DMS153 treated with DMSO at 0.1 percent for 48 hours (cell line): ENCODE measurements at regions not wholly inside any gene's neighbourhood (a gene's known extent, or its start where the extent isn't known, plus 50 kb on each side); places are given as distances from the start of the nearest gene placed in this dataset.
"Not testable (repeated sequence)": the region's sequence is repeated elsewhere in the genome, so short reads cannot be mapped to it uniquely, and the experiment has no call there.

Source experiments
- DNase-seq: peaks from one replicate; lab custom pipeline; 2025; ENCODE audit not compliant: unreplicated experiment; lab: John Stamatoyannopoulos, UW

DNA sequence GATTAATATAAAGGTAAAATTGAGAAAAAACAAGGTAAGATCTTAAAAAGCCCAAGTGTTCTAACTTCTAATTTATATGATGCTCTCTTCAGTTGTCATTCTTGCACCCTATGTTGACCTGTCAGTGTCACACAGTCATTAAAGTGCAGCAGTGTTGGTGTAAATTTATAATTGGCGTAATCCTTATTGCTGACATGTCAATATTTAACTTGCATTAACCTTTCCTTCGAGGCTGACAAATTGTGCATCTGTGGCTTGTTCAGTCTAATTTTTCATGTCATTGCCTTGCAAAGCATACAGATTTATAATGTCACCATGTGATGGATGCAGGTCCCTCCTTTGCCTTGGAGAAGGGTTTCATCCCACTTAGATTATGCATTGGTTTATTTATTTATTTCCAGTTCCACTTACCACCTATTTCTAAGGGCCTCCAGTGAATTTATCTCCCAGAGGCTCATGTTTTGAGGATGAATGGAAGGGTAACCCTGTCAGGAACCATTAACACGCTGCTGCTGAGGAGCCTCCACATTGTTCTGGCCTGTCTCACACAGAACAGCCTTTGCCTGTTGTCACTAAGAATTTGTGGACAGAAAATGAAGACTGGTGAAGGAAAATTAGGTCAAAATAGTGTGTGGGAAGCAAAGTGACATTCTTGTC, 1098.5 kb upstream of the LCORL start:
- DNase-seq: no peak

DNA sequence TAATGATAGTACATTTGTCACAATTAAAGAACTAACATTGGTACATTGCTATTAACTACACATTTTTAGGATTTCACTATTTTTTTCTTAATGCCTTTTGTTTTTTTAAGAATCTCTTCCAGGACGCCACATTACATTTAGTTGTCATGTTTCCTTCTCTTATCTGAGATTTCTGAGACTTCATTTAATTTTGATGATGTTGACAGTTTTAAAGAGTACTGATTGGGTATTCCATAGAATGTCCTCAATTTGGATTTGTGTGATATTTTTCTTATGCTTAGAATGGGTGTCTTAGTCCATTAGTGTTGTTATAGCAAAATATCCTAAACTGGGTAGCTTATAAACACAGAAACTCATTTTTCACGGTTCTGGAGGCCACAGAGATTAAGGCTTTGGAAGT, 1095.5 kb upstream of the LCORL start:
- no peak for DNase-seq

DNA sequence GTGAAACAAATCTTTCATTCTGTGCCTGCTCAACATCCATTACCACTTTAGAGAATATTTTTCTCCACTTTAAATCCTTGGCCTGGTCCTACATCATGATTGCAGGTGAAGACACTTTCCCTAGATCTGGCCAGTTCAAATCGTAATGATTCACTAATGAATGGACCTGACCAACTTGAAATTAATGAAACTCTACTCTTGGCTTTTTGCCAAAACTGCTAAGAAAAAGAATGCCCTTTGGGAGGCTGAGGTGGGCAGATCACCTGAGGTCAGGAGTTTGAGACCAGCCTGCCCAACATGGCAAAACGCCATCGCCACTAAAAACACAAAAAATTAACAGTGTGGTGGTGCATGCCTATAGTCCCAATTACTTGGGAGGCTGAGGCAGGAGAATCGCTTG, 1082.6 kb upstream of the LCORL start:
- no peak for DNase-seq

DNA sequence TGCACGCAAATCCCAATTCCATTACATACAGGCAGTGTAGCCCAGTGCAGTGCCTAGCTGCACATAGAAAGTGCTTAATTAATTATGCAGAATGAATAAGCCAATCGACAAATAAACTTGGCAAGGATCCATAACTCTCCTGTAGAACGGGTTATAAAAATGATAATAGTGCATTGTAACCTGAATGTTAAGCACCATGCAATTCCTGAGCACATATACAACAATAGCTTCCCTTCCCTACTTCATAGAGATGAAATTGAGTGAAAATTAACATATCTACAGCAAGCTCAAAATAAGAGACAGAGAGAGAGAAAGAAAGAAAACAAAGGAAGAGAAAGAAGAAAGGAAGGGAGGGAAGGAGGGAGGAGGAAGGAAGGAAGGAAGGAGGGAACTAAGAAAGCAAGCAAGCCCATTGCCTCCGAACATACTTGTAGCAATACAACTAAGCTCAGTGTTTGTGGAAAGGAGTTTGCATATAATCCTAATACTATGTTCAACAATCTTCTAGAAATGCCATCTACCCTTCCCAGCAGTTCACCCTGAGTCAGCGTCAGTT, 1074.0 kb upstream of the LCORL start:
- DNase-seq: no peak

DNA sequence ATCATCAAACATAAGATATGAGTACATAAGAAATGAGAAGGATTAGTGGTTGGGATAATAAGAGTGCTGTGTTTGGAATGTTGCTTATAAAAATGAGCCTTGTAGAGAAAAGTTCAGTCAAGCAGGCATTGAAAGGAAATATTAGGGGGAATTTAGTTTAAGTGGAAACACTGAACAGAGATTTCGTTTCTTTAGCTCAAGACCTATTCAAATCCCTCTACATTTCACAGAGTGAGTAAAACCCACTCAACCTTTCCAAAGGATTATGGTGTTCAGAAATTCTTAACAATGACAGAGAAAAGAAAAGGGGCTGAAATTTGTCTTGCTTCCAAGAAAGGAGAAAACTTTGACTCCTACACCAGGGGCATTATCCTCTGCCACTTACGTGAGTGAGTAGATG, 1072.4 kb upstream of the LCORL start:
- DNase-seq: no peak

DNA sequence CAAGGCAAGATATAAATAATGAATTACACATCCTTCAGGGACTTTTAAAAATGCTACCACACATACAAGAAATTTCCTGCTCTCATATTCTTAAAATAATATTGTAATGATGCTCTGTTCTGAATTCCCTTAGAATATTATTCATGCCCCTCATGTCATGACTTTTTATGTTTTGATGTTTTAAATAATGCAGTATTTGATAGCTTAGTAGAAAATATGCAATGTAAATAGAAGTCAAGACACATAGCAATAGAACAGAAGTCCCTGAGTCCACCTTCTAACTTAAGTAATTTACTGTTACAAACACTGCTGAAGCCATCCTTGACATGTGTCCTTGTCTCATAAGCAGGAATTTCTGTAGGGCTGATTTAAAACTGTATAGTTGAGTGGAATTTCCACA, 1071.2 kb upstream of the LCORL start:
- DNase-seq: no peak

DNA sequence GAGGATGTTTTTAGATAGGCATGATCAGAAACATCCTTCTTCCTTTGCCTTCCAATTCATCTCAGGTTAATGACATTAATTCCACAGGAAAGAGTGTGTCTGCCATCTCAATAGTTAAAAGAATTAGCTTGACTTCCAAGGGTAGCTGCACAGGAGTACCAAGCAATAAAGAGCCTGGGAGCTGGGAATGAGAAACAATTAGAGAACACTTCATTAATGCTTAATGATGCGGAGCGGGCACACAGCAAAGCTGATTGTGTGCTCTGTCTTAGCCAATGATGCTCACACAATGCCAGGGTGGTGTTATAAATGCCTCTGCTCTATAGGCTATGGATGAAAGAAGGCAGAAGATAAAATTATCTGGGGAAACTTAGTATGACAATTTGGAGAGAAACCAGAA, 1052.5 kb upstream of the LCORL start:
- DNase-seq: no peak

DNA sequence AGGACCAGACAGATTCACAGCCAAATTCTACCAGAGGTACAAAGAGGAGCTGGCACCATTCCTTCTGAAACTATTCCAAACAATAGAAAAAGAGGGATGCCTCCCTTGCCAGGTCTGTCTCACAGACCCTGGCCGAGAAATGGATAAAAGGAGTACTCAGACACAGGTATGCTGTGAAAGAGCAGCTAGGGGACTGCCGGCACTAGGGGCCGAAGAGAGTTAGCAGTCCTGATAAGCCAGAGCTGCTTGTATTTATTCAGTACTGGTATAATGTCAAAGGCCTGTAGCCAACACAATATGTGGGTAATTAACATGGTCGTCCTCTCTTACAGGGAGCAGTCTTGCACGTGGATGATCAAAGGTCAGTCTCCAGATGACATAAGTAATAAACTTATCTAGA, 1042.1 kb upstream of the LCORL start:
- no peak for DNase-seq

DNA sequence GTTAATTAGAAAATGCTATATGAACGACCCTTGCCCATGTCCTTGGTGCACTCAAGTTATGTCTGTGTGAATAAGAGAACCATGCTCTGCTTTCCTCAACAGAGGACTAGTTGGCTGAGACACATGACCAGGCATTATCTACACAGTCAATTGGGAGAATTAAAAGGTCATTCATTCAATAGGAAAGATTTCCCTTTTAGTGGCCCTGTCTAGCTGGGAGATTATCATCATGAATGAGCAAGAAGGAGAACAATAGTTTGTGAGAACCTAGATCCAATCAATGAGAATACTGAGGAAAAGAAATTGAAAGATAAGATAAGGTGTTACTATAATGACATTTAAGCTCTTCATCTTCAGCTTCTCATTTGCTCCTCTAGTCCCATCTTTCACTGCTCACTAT, 1033.4 kb upstream of the LCORL start:
- no peak for DNase-seq

DNA sequence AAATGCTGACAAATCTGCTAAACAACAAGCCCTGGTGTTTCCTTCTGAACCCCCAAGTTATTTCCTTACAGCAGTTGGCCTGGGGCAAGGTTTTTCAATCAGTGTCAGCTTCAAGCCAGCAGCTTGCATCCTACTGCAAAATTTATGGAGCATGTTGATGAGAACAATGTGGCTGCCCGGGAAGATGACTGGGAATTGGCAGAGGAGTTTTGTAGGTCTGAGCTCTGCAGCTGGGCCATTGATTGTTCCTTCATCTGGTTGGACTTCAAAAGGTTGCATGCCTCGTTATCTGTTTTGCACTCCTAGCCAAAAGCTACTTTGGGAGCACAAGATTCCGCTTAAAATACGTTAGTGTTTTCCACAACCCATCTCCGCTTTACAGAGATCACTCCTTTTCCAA, 1030.3 kb upstream of the LCORL start:
- DNase-seq: no peak

DNA sequence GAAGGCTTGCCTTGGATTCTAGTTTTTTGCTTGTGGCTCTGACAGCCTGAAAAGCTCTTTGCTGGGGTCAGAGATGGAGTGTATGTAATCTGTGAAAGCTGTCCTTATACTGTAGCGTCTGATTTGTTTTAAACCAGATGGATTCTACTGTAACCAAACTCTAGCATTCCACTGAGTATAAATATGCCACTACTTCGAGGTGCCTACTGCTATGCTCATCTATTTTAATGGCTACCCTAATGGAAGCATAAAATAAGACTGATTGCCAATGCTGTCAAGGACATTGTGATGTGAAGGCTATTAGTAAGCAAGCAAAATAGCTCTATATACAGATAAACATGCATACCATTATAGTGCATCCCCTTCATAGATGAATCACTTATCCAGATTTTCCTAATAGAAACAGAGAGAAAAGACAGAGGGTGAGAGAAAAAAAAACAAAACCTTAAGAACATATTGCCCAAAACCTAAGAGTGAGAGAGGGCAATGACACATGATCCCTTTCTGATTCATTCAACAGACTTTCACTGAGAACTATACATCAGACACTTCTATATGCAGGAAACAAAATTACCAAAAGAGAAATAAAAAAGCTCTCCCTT, 1025.8 kb upstream of the LCORL start:
- no peak for DNase-seq

DNA sequence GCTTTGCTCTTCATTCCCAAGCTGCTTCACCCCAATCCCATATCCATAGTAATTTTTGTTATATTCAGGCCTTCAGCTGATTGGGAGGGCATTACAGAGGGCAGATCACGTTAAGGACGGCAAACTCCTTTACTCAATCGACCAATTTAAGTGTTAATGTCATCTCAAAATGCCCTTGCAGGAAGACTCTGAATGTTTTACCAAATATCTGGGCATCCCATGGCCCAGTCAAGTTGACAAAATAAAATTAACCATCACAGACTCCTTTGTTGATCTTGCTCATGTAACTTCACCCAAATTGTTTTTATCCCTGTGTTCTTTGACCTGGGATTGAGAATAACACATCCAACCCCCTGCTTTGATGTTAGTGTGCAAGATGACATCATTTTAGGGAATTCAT, 1018.3 kb upstream of the LCORL start:
- DNase-seq: no peak

DNA sequence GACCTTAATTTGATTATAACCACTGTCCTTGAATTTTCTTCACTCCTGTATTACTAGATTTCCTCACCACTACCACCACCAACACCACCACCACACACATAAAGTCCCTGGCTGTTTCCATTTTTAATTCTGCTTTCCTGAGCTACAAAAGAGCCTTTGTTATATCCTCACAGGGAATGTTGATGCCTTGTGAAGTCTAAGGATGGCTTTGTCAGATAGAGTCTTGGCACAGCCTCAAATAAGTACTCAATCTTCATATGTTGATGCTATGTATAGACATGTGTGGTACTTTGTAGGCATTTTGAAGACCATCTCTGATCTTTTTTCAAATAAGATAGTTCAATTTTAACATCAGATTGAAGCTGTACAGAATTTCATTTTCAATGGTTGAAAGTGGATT, 1016.7 kb upstream of the LCORL start:
- DNase-seq: no peak

DNA sequence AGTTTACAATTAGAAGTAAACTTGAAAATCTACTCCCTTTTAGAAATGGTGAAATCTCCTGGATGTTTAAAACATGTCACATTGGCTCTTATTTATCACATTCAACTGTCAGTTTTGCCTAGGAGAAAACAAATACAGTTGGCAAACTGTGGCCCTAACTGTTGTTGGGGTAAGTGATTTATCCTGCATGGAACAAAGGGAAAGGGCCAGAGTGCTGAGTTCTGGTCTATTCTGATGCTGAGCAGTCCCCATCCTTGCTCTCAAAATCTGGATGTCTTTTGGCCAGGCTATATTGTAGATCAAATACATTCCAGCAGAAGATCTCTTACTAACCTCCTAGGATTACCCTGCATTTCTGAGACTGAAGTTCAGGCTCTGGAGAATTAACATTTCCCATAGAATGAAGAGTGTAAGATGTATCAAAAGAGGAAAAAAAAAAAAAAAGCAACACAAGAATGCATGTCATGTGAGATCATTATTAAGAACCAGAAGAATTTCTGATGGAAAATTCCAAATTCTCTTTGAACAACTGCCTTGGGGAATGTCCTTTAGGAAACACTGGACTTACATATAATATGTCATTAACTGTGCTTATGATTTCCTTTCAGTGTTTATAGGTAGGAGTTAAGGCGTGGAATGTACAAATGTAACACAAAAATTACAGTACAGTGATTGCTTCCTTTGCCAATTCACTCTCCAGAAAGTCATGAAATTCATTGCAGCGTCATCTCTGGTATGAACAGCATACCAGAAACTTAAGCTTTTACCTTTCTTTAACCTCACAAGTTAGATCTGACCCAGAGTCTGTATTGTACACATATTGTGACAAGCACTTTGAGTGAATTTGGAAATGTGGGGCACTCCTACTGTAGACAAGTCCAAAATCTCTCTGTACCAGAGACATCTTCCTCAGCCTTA, 1012.5 kb upstream of the LCORL start:
- no peak for DNase-seq

DNA sequence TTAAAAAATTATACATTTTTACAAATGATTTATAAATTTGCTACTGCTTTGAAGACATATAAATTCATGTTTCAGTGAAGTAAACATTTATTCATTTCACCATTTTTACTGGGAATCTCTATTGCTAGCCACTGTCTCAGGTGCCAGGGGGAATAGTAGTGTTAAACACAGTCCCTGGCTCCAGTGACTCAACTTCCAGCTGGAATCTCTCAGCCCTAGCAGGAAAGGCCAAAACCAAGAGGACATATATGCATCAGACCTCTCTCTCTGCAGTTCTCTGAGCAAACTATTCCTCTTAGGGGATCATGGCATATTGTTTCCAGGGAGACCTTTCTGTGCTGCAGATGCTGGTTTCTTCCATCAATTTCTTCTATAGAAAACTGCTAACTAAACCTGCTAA, 1009.0 kb upstream of the LCORL start:
- DNase-seq: no peak

DNA sequence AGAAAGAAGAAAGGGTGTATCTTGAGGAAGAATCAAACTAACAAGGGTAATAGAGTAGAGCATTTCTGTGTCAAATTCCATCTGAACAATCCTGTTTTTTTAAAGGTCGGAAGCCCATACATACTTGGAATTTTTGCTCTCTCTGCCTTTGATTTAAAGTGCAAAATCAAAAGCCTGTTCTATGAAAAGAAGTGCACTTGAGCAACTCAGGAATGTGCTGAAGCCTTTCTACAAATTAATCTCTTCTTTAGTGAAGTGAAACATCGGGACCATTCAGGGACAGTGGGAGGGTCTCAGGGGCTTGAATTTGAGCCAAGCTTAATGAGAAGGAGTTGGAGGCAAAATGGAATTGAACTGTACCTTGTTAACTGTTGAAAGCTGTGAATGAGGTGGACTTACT, 1008.5 kb upstream of the LCORL start:
- no peak for DNase-seq

DNA sequence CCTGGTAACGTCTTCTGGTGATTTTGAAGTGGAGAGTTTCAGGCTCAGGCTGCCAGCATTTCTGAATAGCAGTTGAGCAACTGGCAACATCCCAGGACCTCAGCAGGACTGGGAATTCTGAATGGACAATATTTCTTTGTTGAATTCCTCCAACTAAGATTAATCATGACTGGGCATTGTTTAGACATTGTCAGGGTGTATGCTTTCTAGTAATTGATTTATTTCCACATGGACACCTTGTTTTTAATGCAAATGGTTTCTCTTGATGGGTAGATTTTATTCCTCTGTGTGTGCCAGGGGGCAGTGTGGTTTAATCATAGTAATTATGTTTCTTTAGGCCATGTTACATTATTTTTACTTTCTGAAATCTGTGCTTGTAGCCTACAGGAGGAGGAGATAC, 1004.7 kb upstream of the LCORL start:
- no peak for DNase-seq

DNA sequence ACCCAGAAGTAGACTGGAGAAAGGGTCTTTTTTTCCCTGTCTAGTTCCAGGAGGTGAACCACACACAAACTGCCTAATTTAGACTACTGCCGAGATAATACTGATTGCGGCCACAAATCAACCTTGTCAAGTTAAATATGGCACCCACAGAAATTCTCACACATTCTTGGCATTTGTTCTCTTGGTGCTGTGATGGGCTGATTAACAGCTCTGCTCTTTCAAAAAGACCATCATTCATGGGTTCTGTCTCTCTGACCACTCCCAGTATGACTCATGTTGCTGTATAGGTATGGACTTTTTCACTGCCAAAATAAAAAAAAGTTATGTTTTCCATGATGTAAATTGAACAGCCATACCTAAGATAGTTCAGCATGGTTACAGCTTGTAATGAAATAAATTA, 1003.5 kb upstream of the LCORL start:
- no peak for DNase-seq

DNA sequence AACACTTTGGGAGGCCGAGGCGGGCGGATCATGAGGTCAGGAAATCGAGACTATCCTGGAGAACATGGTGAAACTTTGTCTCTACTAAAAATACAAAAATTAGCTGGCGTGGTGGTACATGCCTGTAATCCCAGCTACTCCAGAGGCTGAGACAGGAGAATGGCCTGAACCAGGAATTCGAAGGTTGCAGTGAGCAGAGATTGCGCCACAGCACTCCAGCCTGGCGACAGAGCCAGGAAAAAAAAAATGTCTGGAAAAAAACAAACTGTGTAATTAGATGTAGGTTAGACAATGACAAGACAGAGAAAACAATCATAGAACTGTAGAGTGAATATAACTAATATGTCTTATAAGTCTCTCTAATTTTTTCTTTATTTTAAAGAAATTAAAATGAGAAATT, 1002.5 kb upstream of the LCORL start:
- no peak for DNase-seq

DNA sequence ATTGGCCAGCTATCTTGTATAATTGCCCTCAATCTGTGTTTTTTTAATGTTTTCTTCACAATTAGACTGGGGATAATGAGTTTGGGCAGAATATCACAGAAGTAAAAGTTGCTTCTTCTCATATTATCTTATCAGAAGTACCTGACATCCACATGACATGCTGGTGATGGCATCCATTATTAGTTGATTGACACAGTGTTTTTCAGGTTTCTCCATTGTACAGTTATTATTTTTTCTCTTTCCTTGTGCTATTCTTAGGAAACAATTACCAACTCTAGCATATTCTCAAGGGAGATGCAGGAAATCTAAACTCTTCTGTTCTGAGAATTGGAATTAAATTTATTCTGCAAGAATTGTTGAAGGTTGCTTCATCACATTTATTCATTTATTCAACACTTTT, 1000.1 kb upstream of the LCORL start:
- DNase-seq: no peak

DNA sequence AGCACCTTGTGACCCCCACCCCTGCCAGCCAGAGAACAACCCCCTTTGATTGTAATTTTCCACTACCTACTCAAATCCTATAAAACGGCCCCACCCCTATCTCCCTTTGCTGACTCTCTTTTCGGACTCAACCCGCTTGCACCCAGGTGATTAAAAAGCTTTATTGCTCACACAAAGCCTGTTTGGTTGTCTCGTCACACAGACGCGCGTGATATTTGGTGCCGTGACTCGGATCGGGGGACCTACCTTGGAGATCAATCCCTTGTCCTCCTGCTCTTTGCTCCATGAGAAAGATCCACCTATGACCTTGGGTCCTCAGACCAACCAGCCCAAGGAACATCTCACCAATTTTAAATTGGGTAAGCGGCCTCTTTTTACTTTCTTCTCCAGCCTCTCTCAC, 995.0 kb upstream of the LCORL start:
- DNase-seq: not testable (repeated sequence)

DNA sequence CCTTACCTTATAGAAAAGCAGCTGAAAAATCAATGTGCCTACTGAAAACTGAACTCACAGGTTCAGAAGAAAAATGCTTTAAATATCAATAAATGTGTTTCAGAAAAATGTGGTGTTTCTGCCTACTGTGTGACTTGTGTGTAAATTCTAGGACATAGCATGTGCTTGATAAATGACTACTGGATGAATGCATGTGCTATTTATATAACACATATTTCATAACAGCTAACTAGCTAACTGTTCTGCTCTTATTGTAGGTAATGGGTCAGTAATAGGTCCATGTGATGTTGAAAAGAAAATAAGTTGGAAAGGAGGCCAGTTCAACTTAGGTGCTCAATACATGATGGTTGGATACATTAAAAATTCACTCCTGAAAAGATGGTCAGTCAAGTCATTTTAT, 993.0 kb upstream of the LCORL start:
- DNase-seq: no peak
